GM12874 (cell line): ENCODE measurements at regions not wholly inside any gene's neighbourhood (a gene's known extent, or its start where the extent isn't known, plus 50 kb on each side); places are given as distances from the start of the nearest gene placed in this dataset.

Experiments used
- TF ChIP-seq, protein P1 (sequence below): IDR thresholded peaks from 2 replicates; pipeline ENCODE4 v1.5.1; 2011; ENCODE audit warnings: low read depth, mild to moderate bottlenecking, control low read depth, low read length, moderate library complexity; ENCODE audit not compliant: insufficient read depth

DNA sequence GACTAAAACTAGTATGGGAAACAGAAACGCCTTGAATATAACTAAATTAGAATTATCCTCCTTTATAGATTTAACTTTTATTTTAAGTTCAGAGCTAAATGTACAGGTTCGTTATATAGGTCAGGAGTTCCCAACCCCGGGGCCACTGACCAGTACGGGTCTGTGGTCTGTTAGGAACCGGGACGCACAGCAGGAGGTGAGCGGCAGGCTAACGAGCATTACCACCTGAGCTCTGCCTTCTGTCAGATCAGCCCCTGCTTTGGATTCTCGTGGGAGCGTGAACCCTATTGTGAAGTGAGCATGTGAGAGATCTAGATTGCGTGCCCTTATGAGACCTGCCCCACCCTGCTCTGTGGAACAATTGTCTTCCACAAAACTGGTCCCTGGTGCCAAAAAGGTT lies 51.0 kb downstream of the FAT4 start:
- TF ChIP-seq, protein P1, sequence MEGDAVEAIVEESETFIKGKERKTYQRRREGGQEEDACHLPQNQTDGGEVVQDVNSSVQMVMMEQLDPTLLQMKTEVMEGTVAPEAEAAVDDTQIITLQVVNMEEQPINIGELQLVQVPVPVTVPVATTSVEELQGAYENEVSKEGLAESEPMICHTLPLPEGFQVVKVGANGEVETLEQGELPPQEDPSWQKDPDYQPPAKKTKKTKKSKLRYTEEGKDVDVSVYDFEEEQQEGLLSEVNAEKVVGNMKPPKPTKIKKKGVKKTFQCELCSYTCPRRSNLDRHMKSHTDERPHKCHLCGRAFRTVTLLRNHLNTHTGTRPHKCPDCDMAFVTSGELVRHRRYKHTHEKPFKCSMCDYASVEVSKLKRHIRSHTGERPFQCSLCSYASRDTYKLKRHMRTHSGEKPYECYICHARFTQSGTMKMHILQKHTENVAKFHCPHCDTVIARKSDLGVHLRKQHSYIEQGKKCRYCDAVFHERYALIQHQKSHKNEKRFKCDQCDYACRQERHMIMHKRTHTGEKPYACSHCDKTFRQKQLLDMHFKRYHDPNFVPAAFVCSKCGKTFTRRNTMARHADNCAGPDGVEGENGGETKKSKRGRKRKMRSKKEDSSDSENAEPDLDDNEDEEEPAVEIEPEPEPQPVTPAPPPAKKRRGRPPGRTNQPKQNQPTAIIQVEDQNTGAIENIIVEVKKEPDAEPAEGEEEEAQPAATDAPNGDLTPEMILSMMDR = no peak

DNA sequence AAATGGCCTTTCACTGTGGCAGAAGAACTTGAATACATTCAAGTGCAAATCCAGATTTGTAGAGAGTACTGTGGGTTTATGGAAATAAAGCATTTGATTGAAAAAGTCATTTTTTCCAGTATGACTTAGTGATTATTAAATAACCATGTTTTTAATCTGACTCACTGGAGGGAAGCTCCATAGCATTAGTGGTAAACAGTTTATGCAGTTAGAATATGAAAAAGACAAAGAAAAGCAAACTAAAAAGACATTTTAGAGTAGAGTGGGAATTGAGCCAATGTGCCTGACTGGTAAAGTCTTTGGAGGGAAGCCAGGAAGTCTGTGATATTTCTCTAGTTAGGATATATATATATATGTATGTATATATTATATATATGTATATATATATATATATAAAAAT lies 53.4 kb downstream of the FAT4 start:
- TF ChIP-seq, protein P1 = no peak

DNA sequence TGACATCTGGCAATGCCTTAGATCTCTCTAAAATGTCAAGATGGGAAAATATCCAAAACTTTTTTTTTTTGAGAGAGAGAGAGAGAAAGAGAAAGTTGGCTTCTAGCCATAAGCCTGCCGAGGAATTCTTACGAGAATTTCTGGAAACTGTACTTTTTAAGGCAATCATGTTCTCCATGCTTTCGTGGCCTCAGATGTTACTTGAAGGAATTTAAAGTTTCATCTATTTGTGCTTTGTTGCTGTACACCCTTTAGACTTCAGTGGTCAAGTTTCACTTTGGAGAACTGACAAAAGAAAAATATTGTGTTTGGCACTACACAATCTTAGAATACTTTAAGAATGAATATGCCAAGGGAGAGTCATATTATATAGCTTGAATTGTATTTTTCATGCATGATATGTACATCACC lies 53.9 kb downstream of the FAT4 start:
- TF ChIP-seq, protein P1 = no peak

DNA sequence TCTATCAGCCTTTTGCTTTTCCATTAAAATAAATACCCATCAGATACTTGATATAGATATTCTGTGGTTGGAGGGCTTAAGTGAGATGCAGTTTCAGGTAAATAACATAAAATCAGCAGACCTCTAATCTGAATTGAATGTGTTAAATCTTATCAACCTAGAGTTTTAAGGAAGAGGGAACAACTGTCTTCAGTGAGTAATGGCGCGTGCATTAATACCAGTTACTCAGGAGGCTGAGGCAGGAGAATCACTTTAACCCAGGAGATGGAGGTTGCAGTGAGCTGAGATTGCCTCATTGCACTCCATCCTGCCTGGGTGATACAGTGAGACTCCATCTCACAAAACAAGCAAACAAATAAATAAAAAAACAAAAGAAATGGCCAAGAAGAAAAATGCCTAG lies 54.3 kb downstream of the FAT4 start:
- TF ChIP-seq, protein P1 = no peak

DNA sequence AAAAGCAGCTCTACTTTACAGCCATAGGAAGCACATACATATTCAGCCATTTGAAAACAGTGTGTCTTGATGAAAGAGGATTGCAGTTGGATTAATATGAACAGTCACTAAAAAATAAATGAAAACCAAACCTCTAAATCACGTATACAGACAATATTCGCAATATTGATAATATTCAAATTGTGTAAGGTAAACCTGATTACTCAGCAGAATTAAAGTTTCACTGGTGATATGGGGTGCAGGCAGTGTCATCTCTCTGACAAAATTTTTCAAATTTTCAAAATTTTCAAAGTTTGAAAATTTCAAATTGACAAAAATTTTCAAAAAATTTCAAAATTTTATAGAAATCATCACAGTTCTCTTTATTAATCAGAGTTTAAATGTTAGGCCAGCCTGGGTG lies 55.7 kb downstream of the FAT4 start:
- TF ChIP-seq, protein P1 = no peak

DNA sequence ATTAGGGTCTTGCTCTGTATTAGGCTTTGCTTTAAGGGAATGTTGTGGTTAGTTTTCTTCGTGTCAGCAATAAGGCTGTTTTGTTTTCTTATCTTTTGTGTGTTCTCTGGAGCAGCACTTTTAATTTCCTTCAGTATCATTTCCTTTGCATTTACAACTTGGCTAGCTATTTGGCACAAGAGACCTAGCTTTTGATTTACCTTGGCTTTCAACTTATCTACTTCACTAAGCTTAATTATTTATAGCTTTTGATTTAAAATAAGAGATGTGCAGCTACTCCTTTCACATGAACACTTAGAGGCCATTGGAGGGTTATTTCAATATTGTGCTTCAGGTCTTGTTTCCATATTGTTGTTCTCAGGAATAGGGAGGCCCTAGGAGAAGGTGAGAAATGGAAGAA lies 68.2 kb downstream of the FAT4 start:
- TF ChIP-seq, protein P1 = no peak

DNA sequence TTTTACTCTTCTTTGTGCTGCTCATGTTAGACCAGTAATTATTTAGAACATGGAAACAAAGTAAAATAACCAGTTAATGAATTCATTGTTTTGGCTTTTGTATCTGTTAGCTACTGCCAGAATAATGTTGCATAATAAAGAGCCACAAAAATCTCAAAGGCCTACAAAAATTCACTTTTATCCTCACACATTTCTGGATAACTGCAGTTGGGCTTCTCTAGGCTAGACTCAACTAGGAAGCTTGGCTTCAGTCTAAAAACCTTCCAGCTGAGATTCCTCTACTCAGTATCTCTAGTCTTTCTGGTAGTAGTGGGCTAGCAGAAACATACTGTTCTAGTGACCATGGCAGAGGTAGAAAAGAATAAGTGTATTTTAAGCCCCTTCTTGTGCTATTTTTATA lies 73.0 kb downstream of the FAT4 start:
- TF ChIP-seq, protein P1 = no peak

DNA sequence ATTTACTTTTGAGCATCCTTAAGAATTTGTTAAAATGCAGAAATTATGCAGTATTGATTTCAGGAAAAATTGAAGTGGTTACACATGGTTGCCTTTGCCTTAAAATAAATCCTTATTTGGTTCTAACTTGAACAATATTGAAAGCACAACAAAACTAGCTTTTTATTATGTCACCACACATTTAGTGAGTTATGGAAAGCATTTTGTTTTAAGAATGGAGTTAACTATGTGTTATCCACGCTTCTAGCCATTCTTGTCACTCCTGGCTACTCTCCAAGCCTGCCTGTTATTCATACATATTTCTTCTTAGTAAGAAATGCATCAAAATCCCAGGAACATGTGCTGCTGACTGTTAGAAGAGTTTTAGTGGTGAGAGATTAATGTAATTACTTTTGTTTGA lies 73.9 kb downstream of the FAT4 start:
- TF ChIP-seq, protein P1 = no peak
